ENCODE measurements at regions not wholly inside any gene's neighbourhood (a gene's known extent, or its start where the extent isn't known, plus 50 kb on each side); places are given as distances from the start of the nearest gene placed in this dataset. TPM values are rescaled to one million over a fixed set of nuclear protein-coding genes. Genes with fewer than 3 reads are reported as not detected.

Small RNA genes in the stretch of these regions (microRNA-seq; reads per million reads assigned to microRNA genes)
- gene RF00322 (ENCODE audit: insufficient read depth, insufficient read length) (not detected), gene RN7SL292P (ENCODE audit: insufficient read depth, insufficient read length) (not detected), gene ROBO2P1 (ENCODE audit: insufficient read depth, insufficient read length) (not detected)

Small RNA genes in the stretch of these regions (small RNA-seq; reads per million reads assigned to genes)
- gene RF00322 (0 reads per million in 5 experiments), gene RN7SL292P (0 reads per million in 5 experiments), gene ROBO2P1 (0 reads per million in 5 experiments)
